ENCODE measurements at regions not wholly inside any gene's neighbourhood (a gene's known extent, or its start where the extent isn't known, plus 50 kb on each side); places are given as distances from the start of the nearest gene placed in this dataset.

DNA sequence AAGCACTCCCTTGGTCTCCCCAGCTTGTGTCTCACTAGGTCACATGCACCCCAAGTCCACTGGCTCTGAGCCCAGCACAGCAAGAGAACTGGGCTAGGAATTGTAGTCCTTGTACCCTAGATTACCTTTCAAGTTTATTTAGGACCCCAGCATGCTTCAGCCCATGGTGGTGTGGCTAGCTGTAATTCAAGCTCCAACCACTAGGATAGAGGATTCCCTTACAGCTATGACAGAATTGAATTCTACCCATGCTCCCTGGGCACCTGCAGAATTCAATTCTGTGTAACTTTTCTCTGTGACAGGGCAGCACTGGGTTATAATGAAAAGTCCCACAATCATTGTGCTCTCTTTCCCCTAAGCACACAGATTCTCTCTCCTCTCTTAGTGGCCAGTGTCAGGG is 253.8 kb upstream of the DMD start:
- no peak for TF ChIP-seq EZH2 (IDR thresholded peaks at IDR 0.05; ENCODE audit: insufficient read depth, poor library complexity, severe bottlenecking)
- no peak for TF ChIP-seq EZH2phosphoT487 (IDR thresholded peaks at IDR 0.05; ENCODE audit: insufficient read depth, low read depth)

Data from GM23248 (cell line).